ENCODE measurements at regions not wholly inside any gene's neighbourhood (a gene's known extent, or its start where the extent isn't known, plus 50 kb on each side); places are given as distances from the start of the nearest gene placed in this dataset.
A peak's percentile ranks its signal among the peaks of the same experiment; 100 is the strongest.
"Not testable (repeated sequence)": the region's sequence is repeated elsewhere in the genome, so short reads cannot be mapped to it uniquely, and the experiment has no call there.

- DNase-seq: peak; percentile 13
Observed at GRCh38 chr7:131021902-131022301, 287.9 kb upstream of the KLF14 start.

- no peak for DNase-seq
Observed at GRCh38 chr7:131026297-131027000, 292.4 kb upstream of the KLF14 start.

- no peak for DNase-seq
Observed at GRCh38 chr7:131027287-131027773, 293.3 kb upstream of the KLF14 start.

- DNase-seq: no peak
Observed at GRCh38 chr7:131028295-131028694, 294.3 kb upstream of the KLF14 start.

GRCh38 chr7:131029002-131029401, 295.0 kb upstream of the KLF14 start:
- DNase-seq: no peak

GRCh38 chr7:131031099-131031868, 296.4 kb upstream of the MKLN1 start:
- no peak for DNase-seq

GRCh38 chr7:131032786-131033185, 294.9 kb upstream of the MKLN1 start:
- no peak for DNase-seq

GRCh38 chr7:131034166-131034881, 293.4 kb upstream of the MKLN1 start:
- no peak for DNase-seq

- DNase-seq: no peak
Observed at GRCh38 chr7:131035088-131035770, 292.4 kb upstream of the MKLN1 start.

- DNase-seq: no peak
Observed at GRCh38 chr7:131038153-131038552, 289.5 kb upstream of the MKLN1 start.

GRCh38 chr7:131039355-131039762, 288.3 kb upstream of the MKLN1 start:
- peak; percentile 25 for DNase-seq

GRCh38 chr7:131039836-131040235, 287.8 kb upstream of the MKLN1 start:
- DNase-seq: no peak

- DNase-seq: peak; percentile 89
Observed at GRCh38 chr7:131040467-131040932, 287.2 kb upstream of the MKLN1 start.

- not testable (repeated sequence) for DNase-seq
Observed at GRCh38 chr7:131041012-131041695, 286.5 kb upstream of the MKLN1 start.

GRCh38 chr7:131042269-131043160, 285.2 kb upstream of the MKLN1 start:
- DNase-seq: no peak

- no peak for DNase-seq
Observed at GRCh38 chr7:131045526-131045925, 282.1 kb upstream of the MKLN1 start.

GRCh38 chr7:131046246-131046645, 281.4 kb upstream of the MKLN1 start:
- DNase-seq: no peak

- no peak for DNase-seq
Observed at GRCh38 chr7:131047651-131048304, 279.9 kb upstream of the MKLN1 start.

GRCh38 chr7:131051304-131051703, 276.4 kb upstream of the MKLN1 start:
- no peak for DNase-seq

- DNase-seq: no peak
Observed at GRCh38 chr7:131052285-131052904, 275.3 kb upstream of the MKLN1 start.

Measured in dermis blood vessel endothelial cell (primary cell).